SK-N-SH treated with all-trans-retinoic acid at 6 μM for 48 hours (cell line): ENCODE measurements at regions not wholly inside any gene's neighbourhood (a gene's known extent, or its start where the extent isn't known, plus 50 kb on each side); places are given as distances from the start of the nearest gene placed in this dataset.

ENCODE experiments used
- ATAC-seq: fragments of 200-7000 bp; cut with Tn5 transposase; 3 replicates; pipeline ENCODE4 v1.9.1; 2020; ENCODE audit warnings: mild to moderate bottlenecking, moderate library complexity
- ARNTL ChIP-seq: fragments of 450-650 bp; formaldehyde crosslinking; IDR thresholded peaks from 2 replicates; pipeline ENCODE4 v1.5.0; 2020; ENCODE audit warnings: low read depth, mild to moderate bottlenecking, moderate library complexity, borderline replicate concordance
- BACH2 ChIP-seq: fragments of 250-450 bp; sonication (Bioruptor Pico); IDR thresholded peaks from 2 replicates; pipeline ENCODE4 v1.9.0; 2021; ENCODE audit warnings: mild to moderate bottlenecking, borderline replicate concordance
- CSDC2 ChIP-seq: fragments of 250-450 bp; sonication (Bioruptor Pico); IDR thresholded peaks from 2 replicates; pipeline ENCODE4 v1.5.0; 2020; ENCODE audit warnings: mild to moderate bottlenecking, moderate library complexity
- ESRRG ChIP-seq: fragments of 250-450 bp; sonication (Bioruptor Pico); IDR thresholded peaks from 2 replicates; pipeline ENCODE4 v1.6.1; 2021; ENCODE audit warnings: mild to moderate bottlenecking
- GLIS3 ChIP-seq: fragments of 250-450 bp; sonication (Bioruptor Pico); IDR thresholded peaks from 2 replicates; pipeline ENCODE4 v1.5.0; 2020; ENCODE audit warnings: mild to moderate bottlenecking, moderate library complexity
- ISL1 ChIP-seq: fragments of 250-450 bp; sonication (Bioruptor Pico); IDR thresholded peaks from 2 replicates; pipeline ENCODE4 v2.1.2; 2022; ENCODE audit warnings: mild to moderate bottlenecking, moderate library complexity
- OSR1 ChIP-seq: fragments of 250-450 bp; sonication (Bioruptor Pico); IDR thresholded peaks from 2 replicates; pipeline ENCODE4 v1.8.0; 2022; ENCODE audit warnings: moderate library complexity, mild to moderate bottlenecking, inconsistent platforms
- POU6F1 ChIP-seq: fragments of 250-450 bp; sonication (Bioruptor Pico); IDR thresholded peaks from 2 replicates; pipeline ENCODE4 v1.8.0; 2021; ENCODE audit warnings: low read depth, mild to moderate bottlenecking, moderate library complexity, borderline replicate concordance
- PPARA ChIP-seq: fragments of 250-450 bp; sonication (Bioruptor Pico); IDR thresholded peaks from 2 replicates; pipeline ENCODE4 v1.5.0; 2020; ENCODE audit warnings: mild to moderate bottlenecking, borderline replicate concordance
- RARB ChIP-seq: fragments of 250-450 bp; sonication (Bioruptor Pico); IDR thresholded peaks from 2 replicates; pipeline ENCODE4 v1.8.0; 2021; ENCODE audit warnings: mild to moderate bottlenecking, moderate library complexity
- SNAI2 ChIP-seq: fragments of 250-450 bp; sonication (Bioruptor Pico); IDR thresholded peaks from 2 replicates; pipeline ENCODE4 v1.5.0; 2020; ENCODE audit warnings: mild to moderate bottlenecking, moderate library complexity
- TCF4 ChIP-seq: fragments of 250-450 bp; sonication (Bioruptor Pico); IDR thresholded peaks from 2 replicates; pipeline ENCODE4 v1.8.0; 2021; ENCODE audit warnings: mild to moderate bottlenecking, moderate library complexity, borderline replicate concordance
- TOX ChIP-seq: fragments of 250-450 bp; sonication (Bioruptor Pico); IDR thresholded peaks from 2 replicates; pipeline ENCODE4 v1.8.0; 2021; ENCODE audit warnings: mild to moderate bottlenecking, moderate library complexity, borderline replicate concordance
- TSHZ2 ChIP-seq: fragments of 250-450 bp; sonication (Bioruptor Pico); IDR thresholded peaks from 2 replicates; pipeline ENCODE4 v1.5.0; 2020; ENCODE audit warnings: mild to moderate bottlenecking, moderate library complexity
- ZC3H10 ChIP-seq: fragments of 250-450 bp; sonication (Bioruptor Pico); IDR thresholded peaks from 2 replicates; pipeline ENCODE4 v1.5.1; 2021; ENCODE audit warnings: mild to moderate bottlenecking, moderate library complexity
- ZFP3 ChIP-seq: fragments of 250-450 bp; sonication (Bioruptor Pico); IDR thresholded peaks from 2 replicates; pipeline ENCODE4 v1.5.0; 2020; ENCODE audit warnings: mild to moderate bottlenecking, moderate library complexity
- ZNF565 ChIP-seq: fragments of 450-650 bp; formaldehyde crosslinking; conservative IDR thresholded peaks from 2 replicates; pipeline ENCODE4 v1.5.0; 2020; ENCODE audit warnings: low read depth, mild to moderate bottlenecking, moderate library complexity
- ZNF70 ChIP-seq: fragments of 450-650 bp; formaldehyde crosslinking; IDR thresholded peaks from 2 replicates; pipeline ENCODE4 v1.5.0; 2020; ENCODE audit warnings: mild to moderate bottlenecking, moderate library complexity
- ZNF8 ChIP-seq: fragments of 450-650 bp; formaldehyde crosslinking; IDR thresholded peaks from 2 replicates; pipeline ENCODE4 v1.5.0; 2020; ENCODE audit warnings: mild to moderate bottlenecking, moderate library complexity
- TF ChIP-seq, protein P1 (sequence below): fragments of 250-450 bp; sonication (Bioruptor Pico); IDR thresholded peaks from 2 replicates; pipeline ENCODE4 v1.8.0; 2020; ENCODE audit warnings: mild to moderate bottlenecking, moderate library complexity, borderline replicate concordance
- TF ChIP-seq, protein P2 (sequence below): fragments of 250-450 bp; sonication (Bioruptor Pico); IDR thresholded peaks from 2 replicates; pipeline ENCODE4 v1.5.1; 2020; ENCODE audit warnings: low read depth, mild to moderate bottlenecking, moderate library complexity
- TF ChIP-seq, protein P3 (sequence below): fragments of 250-450 bp; sonication (Bioruptor Pico); IDR thresholded peaks from 2 replicates; pipeline ENCODE4 v1.5.1; 2021; ENCODE audit warnings: mild to moderate bottlenecking, moderate library complexity

DNA sequence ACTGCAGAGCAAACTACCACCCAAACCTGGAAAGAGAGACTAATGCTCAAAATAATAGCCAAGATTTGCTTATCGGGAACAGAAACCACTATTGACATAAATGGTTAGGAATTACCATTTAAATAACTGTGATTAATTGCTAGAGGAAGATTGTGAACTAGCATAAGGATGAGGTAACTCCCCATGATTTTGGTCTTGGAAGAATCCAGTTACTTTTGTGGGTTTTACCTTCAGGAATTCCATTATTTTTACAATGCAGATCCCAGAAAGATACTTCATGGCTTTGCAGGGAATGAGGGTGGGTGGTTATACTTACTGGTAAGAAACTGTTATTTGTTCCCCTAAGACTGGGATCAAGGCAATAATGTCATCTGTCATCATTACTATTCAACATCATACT lies 652.9 kb upstream of the FLRT2 start:
- TF ChIP-seq PPARA (CRISPR knock-in tag) (no peak), ZNF8 (CRISPR knock-in tag) (no peak), ARNTL (CRISPR knock-in tag) (no peak), TCF4 (no peak), ZFP3 (no peak), ESRRG (CRISPR knock-in tag) (no peak), CSDC2 (CRISPR knock-in tag) (no peak), BACH2 (CRISPR knock-in tag) (no peak), TOX (CRISPR knock-in tag) (no peak), GLIS3 (CRISPR knock-in tag) (no peak), RARB (CRISPR knock-in tag) (no peak)
- TF ChIP-seq, protein P1, sequence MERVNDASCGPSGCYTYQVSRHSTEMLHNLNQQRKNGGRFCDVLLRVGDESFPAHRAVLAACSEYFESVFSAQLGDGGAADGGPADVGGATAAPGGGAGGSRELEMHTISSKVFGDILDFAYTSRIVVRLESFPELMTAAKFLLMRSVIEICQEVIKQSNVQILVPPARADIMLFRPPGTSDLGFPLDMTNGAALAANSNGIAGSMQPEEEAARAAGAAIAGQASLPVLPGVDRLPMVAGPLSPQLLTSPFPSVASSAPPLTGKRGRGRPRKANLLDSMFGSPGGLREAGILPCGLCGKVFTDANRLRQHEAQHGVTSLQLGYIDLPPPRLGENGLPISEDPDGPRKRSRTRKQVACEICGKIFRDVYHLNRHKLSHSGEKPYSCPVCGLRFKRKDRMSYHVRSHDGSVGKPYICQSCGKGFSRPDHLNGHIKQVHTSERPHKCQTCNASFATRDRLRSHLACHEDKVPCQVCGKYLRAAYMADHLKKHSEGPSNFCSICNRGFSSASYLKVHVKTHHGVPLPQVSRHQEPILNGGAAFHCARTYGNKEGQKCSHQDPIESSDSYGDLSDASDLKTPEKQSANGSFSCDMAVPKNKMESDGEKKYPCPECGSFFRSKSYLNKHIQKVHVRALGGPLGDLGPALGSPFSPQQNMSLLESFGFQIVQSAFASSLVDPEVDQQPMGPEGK (CRISPR knock-in tag) = no peak
- TF ChIP-seq, protein P2, sequence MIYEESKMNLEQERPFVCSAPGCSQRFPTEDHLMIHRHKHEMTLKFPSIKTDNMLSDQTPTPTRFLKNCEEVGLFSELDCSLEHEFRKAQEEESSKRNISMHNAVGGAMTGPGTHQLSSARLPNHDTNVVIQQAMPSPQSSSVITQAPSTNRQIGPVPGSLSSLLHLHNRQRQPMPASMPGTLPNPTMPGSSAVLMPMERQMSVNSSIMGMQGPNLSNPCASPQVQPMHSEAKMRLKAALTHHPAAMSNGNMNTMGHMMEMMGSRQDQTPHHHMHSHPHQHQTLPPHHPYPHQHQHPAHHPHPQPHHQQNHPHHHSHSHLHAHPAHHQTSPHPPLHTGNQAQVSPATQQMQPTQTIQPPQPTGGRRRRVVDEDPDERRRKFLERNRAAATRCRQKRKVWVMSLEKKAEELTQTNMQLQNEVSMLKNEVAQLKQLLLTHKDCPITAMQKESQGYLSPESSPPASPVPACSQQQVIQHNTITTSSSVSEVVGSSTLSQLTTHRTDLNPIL (CRISPR knock-in tag) = no peak
- ATAC-seq = no peak

DNA sequence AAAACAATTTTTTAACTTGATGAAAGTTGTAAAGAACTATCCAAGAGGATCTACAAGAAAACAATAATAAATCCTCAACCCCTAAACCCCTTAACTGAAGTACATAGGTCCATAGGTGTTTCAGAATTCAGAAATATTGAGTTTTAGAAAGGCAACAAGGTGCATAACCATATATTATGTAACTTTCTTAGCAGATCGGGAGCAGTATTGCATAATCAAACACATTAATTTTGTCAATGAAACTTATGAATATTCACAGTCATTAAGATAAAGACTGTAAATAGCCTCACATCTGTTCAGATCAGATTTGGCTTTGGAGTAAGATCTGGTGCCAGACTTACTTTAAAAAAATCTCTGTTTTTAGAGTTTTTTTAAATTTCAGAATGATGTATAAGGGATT lies 647.1 kb upstream of the FLRT2 start:
- no peak for ATAC-seq
- no peak for TF ChIP-seq PPARA (CRISPR knock-in tag)

DNA sequence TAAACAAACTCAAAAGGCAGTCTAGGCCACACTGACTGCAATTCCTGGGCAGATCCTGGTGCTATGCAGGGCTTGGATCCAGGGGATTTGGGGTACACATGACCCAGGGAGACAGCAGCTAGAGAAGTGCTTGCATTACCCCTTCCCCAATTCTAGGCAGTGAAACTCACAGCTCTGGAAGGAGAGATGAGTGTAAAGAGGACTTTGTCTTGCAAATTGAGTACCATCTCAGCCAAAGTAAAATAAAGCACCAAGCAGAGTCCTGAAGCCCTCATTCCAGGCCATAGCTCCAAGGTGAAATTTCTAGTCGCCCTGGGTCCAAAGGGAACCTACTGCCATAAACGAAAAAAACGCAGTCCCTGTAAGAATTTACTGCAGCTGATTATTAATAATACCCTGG lies 644.9 kb upstream of the FLRT2 start:
- TF ChIP-seq ISL1 (CRISPR knock-in tag) (no peak), TSHZ2 (no peak), ZNF565 (CRISPR knock-in tag) (no peak), ARNTL (CRISPR knock-in tag) (no peak)

GRCh38 chr14:84891404-84891803 lies 638.5 kb upstream of the FLRT2 start:
- ATAC-seq = no peak
- no peak for TF ChIP-seq BACH2 (CRISPR knock-in tag)
- no peak for TF ChIP-seq TCF4
- TF ChIP-seq, protein P1 (CRISPR knock-in tag) = no peak
- TF ChIP-seq, protein P3, sequence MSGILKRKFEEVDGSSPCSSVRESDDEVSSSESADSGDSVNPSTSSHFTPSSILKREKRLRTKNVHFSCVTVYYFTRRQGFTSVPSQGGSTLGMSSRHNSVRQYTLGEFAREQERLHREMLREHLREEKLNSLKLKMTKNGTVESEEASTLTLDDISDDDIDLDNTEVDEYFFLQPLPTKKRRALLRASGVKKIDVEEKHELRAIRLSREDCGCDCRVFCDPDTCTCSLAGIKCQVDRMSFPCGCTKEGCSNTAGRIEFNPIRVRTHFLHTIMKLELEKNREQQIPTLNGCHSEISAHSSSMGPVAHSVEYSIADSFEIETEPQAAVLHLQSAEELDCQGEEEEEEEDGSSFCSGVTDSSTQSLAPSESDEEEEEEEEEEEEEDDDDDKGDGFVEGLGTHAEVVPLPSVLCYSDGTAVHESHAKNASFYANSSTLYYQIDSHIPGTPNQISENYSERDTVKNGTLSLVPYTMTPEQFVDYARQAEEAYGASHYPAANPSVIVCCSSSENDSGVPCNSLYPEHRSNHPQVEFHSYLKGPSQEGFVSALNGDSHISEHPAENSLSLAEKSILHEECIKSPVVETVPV = no peak
- TF ChIP-seq ISL1 (CRISPR knock-in tag) = no peak
- no peak for TF ChIP-seq ZFP3
- TF ChIP-seq RARB (CRISPR knock-in tag) = no peak
- no peak for TF ChIP-seq OSR1 (CRISPR knock-in tag)
- no peak for TF ChIP-seq ESRRG (CRISPR knock-in tag)
- TF ChIP-seq ZC3H10 (CRISPR knock-in tag) = no peak
- no peak for TF ChIP-seq TOX (CRISPR knock-in tag)
- no peak for TF ChIP-seq POU6F1 (CRISPR knock-in tag)
- TF ChIP-seq, protein P2 (CRISPR knock-in tag) = no peak
- no peak for TF ChIP-seq SNAI2 (CRISPR knock-in tag)
- no peak for TF ChIP-seq ZNF70
- TF ChIP-seq ZNF8 (CRISPR knock-in tag) = no peak
- TF ChIP-seq ZNF565 (CRISPR knock-in tag) = no peak
- TF ChIP-seq ARNTL (CRISPR knock-in tag) = no peak

More for the DNA sequence above, 644.9 kb upstream of the FLRT2 start:
- ATAC-seq = no peak
